H9 (cell line): ENCODE measurements at regions not wholly inside any gene's neighbourhood (a gene's known extent, or its start where the extent isn't known, plus 50 kb on each side); places are given as distances from the start of the nearest gene placed in this dataset.

Source experiments
- DNase-seq: peaks from one replicate; pipeline ENCODE4 v3.0.0-alpha.2; 2017
- H2AFZ ChIP-seq: one replicate; pipeline ENCODE4 v1.6.1; 2013; ENCODE audit warnings: mild to moderate bottlenecking, low read length, control low read depth, moderate library complexity
- H2AK5ac ChIP-seq: 2 replicates; pipeline ENCODE4 v1.6.1; 2013; ENCODE audit warnings: low read length, control low read depth, mixed read lengths; ENCODE audit not compliant: insufficient read length
- H2BK120ac ChIP-seq: one replicate; pipeline ENCODE4 v1.6.1; 2013; ENCODE audit warnings: low read depth, mild to moderate bottlenecking, low read length, control low read depth, inconsistent platforms; ENCODE audit not compliant: poor library complexity, severe bottlenecking
- H2BK12ac ChIP-seq: 2 replicates; pipeline ENCODE4 v1.6.1; 2013; ENCODE audit warnings: low read length, control low read depth, mixed read lengths, low read depth; ENCODE audit not compliant: insufficient read length
- H2BK15ac ChIP-seq: 2 replicates; pipeline ENCODE4 v1.6.1; 2013; ENCODE audit warnings: low read depth, low read length, control low read depth
- H2BK20ac ChIP-seq: one replicate; pipeline ENCODE4 v1.6.1; 2013; ENCODE audit warnings: low read depth, mild to moderate bottlenecking, low read length, control low read depth, inconsistent platforms; ENCODE audit not compliant: poor library complexity, severe bottlenecking
- H2BK5ac ChIP-seq: 2 replicates; pipeline ENCODE4 v1.6.1; 2013; ENCODE audit warnings: low read length, control low read depth, mixed read lengths; ENCODE audit not compliant: insufficient read length
- H3K14ac ChIP-seq: 2 replicates; pipeline ENCODE4 v1.6.1; 2013; ENCODE audit warnings: low read length, control low read depth; ENCODE audit not compliant: insufficient read depth
- H3K18ac ChIP-seq: 2 replicates; pipeline ENCODE4 v1.6.1; 2013; ENCODE audit warnings: low read depth, mild to moderate bottlenecking, mixed read lengths, low read length, control low read depth; ENCODE audit not compliant: insufficient read length
- H3K23ac ChIP-seq: 2 replicates; pipeline ENCODE4 v1.6.1; 2013; ENCODE audit warnings: low read length, control low read depth, mixed read lengths, low read depth; ENCODE audit not compliant: insufficient read length
- H3K23me2 ChIP-seq: 2 replicates; pipeline ENCODE4 v1.6.1; 2013; ENCODE audit warnings: low read depth, mild to moderate bottlenecking, mixed read lengths, low read length, control low read depth; ENCODE audit not compliant: insufficient read length, poor library complexity, severe bottlenecking
- H3K27ac ChIP-seq: 2 replicates; pipeline ENCODE4 v1.5.1; 2013; ENCODE audit warnings: low read length, control low read depth, mixed read lengths, low read depth; ENCODE audit not compliant: insufficient read length
- H3K27me3 ChIP-seq: 2 replicates; pipeline ENCODE4 v1.6.1; 2013; ENCODE audit warnings: low read length, control low read depth, inconsistent platforms; ENCODE audit not compliant: insufficient read depth
- H3K4ac ChIP-seq: 2 replicates; pipeline ENCODE4 v1.6.1; 2013; ENCODE audit warnings: low read depth, mild to moderate bottlenecking, control low read depth, inconsistent platforms, low read length, moderate library complexity
- H3K4me1 ChIP-seq: 2 replicates; pipeline ENCODE4 v1.6.1; 2013; ENCODE audit warnings: low read length, control low read depth, inconsistent platforms; ENCODE audit not compliant: insufficient read depth
- H3K4me2 ChIP-seq: 2 replicates; pipeline ENCODE4 v1.6.1; 2013; ENCODE audit warnings: low read length, control low read depth, mixed read lengths; ENCODE audit not compliant: insufficient read length, insufficient read depth
- H3K56ac ChIP-seq: 2 replicates; pipeline ENCODE4 v1.6.1; 2013; ENCODE audit warnings: low read depth, mild to moderate bottlenecking, mixed read lengths, low read length, control low read depth; ENCODE audit not compliant: insufficient read length
- H3K79me1 ChIP-seq: 2 replicates; pipeline ENCODE4 v1.6.1; 2013; ENCODE audit warnings: low read depth, mild to moderate bottlenecking, moderate library complexity, low read length, control low read depth, inconsistent platforms; ENCODE audit not compliant: insufficient read depth, poor library complexity, severe bottlenecking
- H3K79me2 ChIP-seq: 2 replicates; pipeline ENCODE4 v1.6.1; 2013; ENCODE audit warnings: low read length, control low read depth, inconsistent platforms; ENCODE audit not compliant: insufficient read depth
- H3K9ac ChIP-seq: 2 replicates; pipeline ENCODE4 v1.6.1; 2013; ENCODE audit warnings: low read length, control low read depth, mixed read lengths; ENCODE audit not compliant: insufficient read length; ENCODE audit errors: extremely low read depth
- H3K9me3 ChIP-seq: one replicate; pipeline ENCODE4 v1.6.1; 2013; ENCODE audit warnings: low read depth, low read length, inconsistent platforms; ENCODE audit not compliant: control insufficient read depth
- H3T11ph ChIP-seq: one replicate; pipeline ENCODE4 v1.6.1; 2013; ENCODE audit warnings: mild to moderate bottlenecking, low read length, control low read depth, inconsistent platforms
- H4K20me1 ChIP-seq: one replicate; pipeline ENCODE4 v1.6.1; 2013; ENCODE audit not compliant: control insufficient read depth, insufficient read length, insufficient read depth
- H4K5ac ChIP-seq: 2 replicates; pipeline ENCODE4 v1.6.1; 2013; ENCODE audit warnings: low read depth, mild to moderate bottlenecking, mixed read lengths, low read length, control low read depth; ENCODE audit not compliant: insufficient read length
- H4K8ac ChIP-seq: replicated peaks from 2 replicates; pipeline ENCODE4 v1.6.1; 2013; ENCODE audit warnings: low read length, control low read depth, mixed read lengths, low read depth; ENCODE audit not compliant: insufficient read length
- H4K91ac ChIP-seq: 2 replicates; pipeline ENCODE4 v1.6.1; 2013; ENCODE audit warnings: low read depth, mild to moderate bottlenecking, moderate library complexity, mixed read lengths, low read length, control low read depth; ENCODE audit not compliant: insufficient read length
- H3K27ac Mint-ChIP-seq, 3 experiments: 2 replicates in 2 of 3; 3 replicates in 1 of 3; pipeline ENCODE4 v1.8.0; 2020 to 2021; ENCODE audit warnings: mixed read lengths in 3 of 3, mild to moderate bottlenecking in 1 of 3, moderate library complexity in 1 of 3
- H3K27me3 Mint-ChIP-seq: 2 replicates; pipeline ENCODE4 v1.8.0; 2021; ENCODE audit warnings: low read depth, mild to moderate bottlenecking, moderate library complexity, mixed read lengths
- H3K36me3 Mint-ChIP-seq, 3 experiments: 2 replicates in 2 of 3; 3 replicates in 1 of 3; pipeline ENCODE4 v1.8.0; 2020 to 2021; ENCODE audit warnings: low read depth in 3 of 3, mixed read lengths in 3 of 3; ENCODE audit not compliant: insufficient read depth in 1 of 3
- H3K4me1 Mint-ChIP-seq, 2 experiments: 2 replicates each; pipeline ENCODE4 v1.8.0; 2020; ENCODE audit warnings: mixed read lengths in 2 of 2
- H3K4me3 Mint-ChIP-seq, 2 experiments: 2 replicates in 1 of 2; 3 replicates in 1 of 2; pipeline ENCODE4 v1.8.0; 2020 to 2021; ENCODE audit warnings: mild to moderate bottlenecking in 2 of 2, mixed read lengths in 2 of 2, moderate library complexity in 1 of 2
- H3K9me3 Mint-ChIP-seq, 2 experiments: 2 replicates in 1 of 2; 3 replicates in 1 of 2; pipeline ENCODE4 v1.8.0; 2020; ENCODE audit warnings: mild to moderate bottlenecking in 2 of 2, mixed read lengths in 2 of 2, moderate library complexity in 1 of 2
- CTCF ChIP-seq: fragments of 200-600 bp; sonication (generic); conservative IDR thresholded peaks from 3 replicates; pipeline ENCODE4 v1.8.0; 2021; ENCODE audit warnings: antibody characterized with exemption, mild to moderate bottlenecking
- WGBS: extraction: QIAGEN DNeasy Blood & Tissue Kit; methylation state at CpG from one replicate; pipeline ENCODE4 v1.1.7; 2013; ENCODE audit warnings: missing lambda C conversion rate, low lambda C conversion rate, mixed read lengths; ENCODE audit not compliant: insufficient read length; ENCODE audit errors: extremely low coverage; 5-methylcytosine and 5-hydroxymethylcytosine counted together

DNA sequence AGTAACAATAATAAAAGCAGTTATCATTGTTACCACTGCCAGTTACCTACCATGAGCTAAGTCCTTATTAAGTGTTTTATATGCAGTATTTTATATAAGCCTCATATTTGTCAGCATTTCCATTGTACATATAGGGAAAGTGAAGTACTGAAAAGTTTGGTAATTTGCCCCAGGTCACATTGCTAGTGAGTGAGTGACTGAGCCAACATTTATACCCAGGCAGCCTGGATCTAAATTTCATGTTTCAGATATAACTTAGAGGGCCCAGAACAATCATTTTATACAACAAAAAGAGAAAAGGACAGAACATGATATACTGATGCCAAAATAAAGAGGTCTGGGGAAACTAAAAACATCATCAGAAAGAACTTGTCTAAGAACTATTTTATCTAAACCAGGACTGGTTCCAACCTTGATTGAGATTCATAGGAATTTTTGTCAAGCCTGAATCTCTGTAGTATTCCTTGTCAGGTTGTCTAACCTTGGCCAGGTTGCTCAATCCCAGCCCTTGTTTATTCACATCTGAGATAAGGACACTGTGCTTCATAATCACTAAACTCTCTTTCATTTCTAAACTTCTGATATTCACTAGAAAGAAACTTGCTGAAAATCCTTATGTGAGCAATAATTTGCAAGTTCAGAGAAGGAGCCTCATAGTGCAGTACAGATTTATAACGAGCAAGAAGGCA lies 308.2 kb downstream of the IPMK start:
- TF ChIP-seq CTCF = no peak
- Histone ChIP-seq H3K79me2 (no peaks in the 10 kb centered on the region), H3K23ac (no peak overlapping the region), H2BK5ac (no peak overlapping the region), H2BK15ac (no peak overlapping the region), H3K9ac (no peak overlapping the region), H4K20me1 (no peaks in the 10 kb centered on the region), H3K4ac (no peak overlapping the region), H3K9me3 (no peaks in the 10 kb centered on the region), H3K56ac (no peak overlapping the region), H3T11ph (no peak overlapping the region), H3K27ac (no peak overlapping the region), H4K91ac (no peak overlapping the region), H3K4me1 (no peaks in the 10 kb centered on the region), H3K79me1 (no peaks in the 10 kb centered on the region), H2BK20ac (no peak overlapping the region), H4K8ac (no peak overlapping the region), H3K23me2 (no peaks in the 10 kb centered on the region), H4K5ac (no peak overlapping the region), H2AFZ (no peak overlapping the region), H3K27me3 (no peaks in the 10 kb centered on the region), H3K4me2 (no peak overlapping the region), H2AK5ac (no peak overlapping the region), H3K14ac (no peak overlapping the region), H2BK120ac (no peak overlapping the region), H2BK12ac (no peak overlapping the region), H3K18ac (no peak overlapping the region)
- no peak overlapping the region for H3K27ac Mint-ChIP-seq
- H3K4me3 Mint-ChIP-seq = no peak overlapping the region
- no peak for DNase-seq
- H3K36me3 Mint-ChIP-seq = no peaks in the 10 kb centered on the region
- no peaks in the 10 kb centered on the region for H3K4me1 Mint-ChIP-seq
- no CpG with 5 or more reads among the region's 1 CpG for WGBS
- no peaks in the 10 kb centered on the region for H3K9me3 Mint-ChIP-seq
- H3K27me3 Mint-ChIP-seq = no peaks in the 10 kb centered on the region
